NCI-H748 treated with DMSO at 0.1 percent for 48 hours (cell line): ENCODE measurements at regions not wholly inside any gene's neighbourhood (a gene's known extent, or its start where the extent isn't known, plus 50 kb on each side); places are given as distances from the start of the nearest gene placed in this dataset.
"Not testable (repeated sequence)": the region's sequence is repeated elsewhere in the genome, so short reads cannot be mapped to it uniquely, and the experiment has no call there.

Experiments
- DNase-seq: peaks from one replicate; lab custom pipeline; 2025; lab: John Stamatoyannopoulos, UW

- DNase-seq = no peak
These were observed 136.9 kb upstream of the SAMSN1 start for GRCh38 chr21:14683063-14683462.

GRCh38 chr21:14678973-14679574 lies 133.0 kb upstream of the SAMSN1 start:
- DNase-seq = no peak

DNA sequence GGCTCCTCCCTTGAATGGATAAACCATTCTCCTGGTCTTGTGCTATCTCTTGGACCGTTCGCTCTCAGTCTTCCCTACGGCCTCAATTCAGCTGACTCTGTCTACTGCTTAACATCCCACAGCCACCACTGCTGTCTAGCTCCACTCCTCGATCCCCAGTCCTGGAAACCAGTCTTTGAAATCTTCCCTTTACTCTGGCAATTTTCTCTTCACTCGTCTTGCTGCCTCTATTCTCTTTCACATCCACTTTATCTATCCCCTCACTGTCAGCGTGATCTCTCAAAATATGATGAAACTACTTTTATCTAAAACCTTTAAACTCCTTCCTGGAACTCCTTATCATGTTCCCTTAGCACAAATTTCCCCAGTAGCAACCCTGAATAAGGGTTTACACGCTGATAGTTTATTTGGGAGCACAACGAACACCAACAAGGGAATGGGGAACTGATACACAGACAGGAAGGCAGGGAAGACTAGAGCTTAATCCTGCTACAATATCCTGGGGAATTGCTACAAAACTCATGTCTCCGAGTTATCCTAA lies 131.6 kb upstream of the SAMSN1 start:
- no peak for DNase-seq

DNA sequence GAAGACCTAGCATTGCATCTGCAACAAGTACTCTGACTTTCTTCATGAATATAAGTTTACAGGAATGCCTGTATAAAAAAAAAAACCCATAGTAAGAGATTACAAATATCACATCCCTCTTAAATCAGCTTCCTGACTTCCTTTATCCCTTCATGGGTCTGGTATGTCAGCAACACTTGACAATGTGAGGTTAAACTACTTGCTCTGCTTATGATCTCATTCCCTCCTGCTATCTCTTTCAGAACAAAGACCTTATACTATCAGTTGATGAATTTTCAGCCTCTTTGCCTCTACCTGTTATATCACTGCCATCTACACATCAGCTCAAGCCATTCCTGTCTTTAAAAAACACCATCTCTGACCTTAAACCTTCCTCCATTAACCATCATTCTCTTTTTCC lies 130.9 kb upstream of the SAMSN1 start:
- DNase-seq = no peak

DNA sequence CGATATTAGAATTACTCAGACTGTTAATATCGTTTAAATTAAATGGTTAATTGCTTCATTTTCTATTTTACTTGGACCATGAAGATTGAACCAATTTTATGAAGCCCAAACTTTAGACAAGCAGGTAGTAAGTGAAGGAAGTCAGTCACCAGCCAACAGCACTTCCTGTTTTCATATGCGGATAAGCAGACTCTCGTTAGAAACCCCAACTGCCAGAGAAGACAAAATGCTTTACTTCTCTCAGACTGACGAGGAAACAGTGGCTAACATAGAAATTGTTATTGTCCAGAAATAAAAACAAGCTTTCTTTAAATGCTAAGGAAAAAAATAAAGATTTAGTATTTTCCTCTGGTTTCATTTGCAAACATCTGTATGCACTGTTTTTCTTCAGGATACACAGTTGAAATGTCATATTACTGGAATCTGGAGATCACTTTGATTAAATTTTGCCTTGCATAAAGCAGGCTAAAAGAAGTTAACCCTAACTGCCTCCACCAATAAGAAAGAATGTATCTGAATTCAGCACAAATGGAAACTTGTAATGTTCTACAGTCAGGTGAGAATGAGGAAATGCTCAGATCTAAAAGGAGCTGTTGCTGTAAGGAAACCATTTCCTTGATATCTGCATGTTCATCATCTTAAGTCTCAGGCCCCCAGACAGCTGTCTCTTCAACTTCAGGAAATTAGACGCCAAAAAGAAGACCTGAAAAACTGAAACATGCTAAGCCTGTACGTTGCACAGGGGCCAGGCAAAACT lies 129.8 kb upstream of the SAMSN1 start:
- no peak for DNase-seq

GRCh38 chr21:14673649-14674048 lies 127.5 kb upstream of the SAMSN1 start:
- DNase-seq = no peak

GRCh38 chr21:14672466-14672865 lies 126.4 kb upstream of the SAMSN1 start:
- no peak for DNase-seq

DNA sequence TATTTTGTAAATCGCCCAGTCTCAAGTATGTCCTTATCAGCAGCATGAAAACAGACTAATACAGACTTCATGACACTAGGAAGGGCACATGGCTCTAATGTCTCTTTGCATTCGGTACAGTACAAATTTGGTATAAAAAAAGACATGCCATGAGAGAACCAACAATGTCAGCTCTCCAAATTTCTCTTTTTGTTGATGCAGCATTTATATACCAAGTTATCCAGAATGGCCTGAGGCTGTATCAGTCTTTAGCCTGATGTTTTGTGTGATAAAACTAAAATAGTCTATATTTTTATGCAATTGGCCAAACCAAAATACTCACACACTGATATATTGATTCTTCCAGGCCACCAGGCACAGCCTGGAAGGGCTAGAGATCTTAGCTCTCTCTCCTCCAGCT lies 124.3 kb upstream of the SAMSN1 start:
- no peak for DNase-seq

- DNase-seq = not testable (repeated sequence)
These were observed 123.0 kb upstream of the SAMSN1 start for GRCh38 chr21:14669092-14669491.

DNA sequence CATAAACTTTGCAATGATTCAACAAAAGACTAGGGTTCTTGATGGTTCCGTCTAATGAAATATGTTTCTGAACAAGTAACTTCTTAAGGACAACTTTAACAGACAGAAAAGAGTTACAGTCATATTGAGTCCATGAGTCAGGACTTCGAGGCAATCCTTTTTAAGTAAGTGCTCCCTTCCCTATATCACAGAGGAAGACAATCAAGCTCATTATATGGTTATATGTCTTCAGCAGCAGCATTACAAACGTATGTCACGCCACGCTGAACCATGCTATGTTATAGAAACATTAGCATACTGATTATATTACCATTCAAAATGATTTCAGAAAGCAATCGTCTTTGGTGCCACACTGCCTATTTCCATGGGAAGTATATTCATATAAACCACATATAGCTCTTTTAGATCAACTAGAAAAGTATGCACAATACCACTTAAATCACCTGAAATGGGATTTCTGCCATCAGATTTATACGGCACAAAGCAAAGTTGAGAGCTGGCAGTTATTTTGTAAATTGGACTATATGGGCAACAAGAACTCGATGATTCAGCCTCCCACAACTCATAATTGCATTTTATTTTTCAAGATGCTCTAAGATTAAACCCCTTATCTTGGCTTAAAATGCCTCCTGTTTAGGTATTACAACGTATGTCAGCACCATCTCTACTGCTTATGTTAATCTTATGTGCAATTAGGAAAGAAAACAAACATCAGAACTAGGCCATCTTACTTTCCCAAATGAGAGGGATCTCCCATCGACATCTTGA lies 111.3 kb upstream of the SAMSN1 start:
- DNase-seq = no peak

DNA sequence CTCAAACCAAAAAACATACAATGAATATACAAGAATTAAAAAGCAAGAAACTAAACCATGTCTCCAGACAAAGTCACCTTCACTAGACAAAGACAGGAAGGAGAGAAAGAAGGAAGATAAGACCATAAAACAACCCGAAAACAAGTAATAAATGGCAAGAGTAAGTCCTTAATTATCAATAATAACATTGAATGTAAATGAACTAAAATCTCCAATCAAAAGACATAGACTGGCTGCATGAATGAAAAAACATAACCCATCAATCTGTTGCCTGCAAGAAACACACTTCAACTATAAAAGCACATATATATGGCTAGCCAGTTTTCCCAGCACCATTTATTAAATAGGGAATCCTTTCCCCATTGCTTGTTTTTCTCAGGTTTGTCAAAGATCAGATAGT lies 100.8 kb upstream of the SAMSN1 start:
- no peak for DNase-seq

GRCh38 chr21:14645702-14646101 lies 99.6 kb upstream of the SAMSN1 start:
- DNase-seq = no peak

DNA sequence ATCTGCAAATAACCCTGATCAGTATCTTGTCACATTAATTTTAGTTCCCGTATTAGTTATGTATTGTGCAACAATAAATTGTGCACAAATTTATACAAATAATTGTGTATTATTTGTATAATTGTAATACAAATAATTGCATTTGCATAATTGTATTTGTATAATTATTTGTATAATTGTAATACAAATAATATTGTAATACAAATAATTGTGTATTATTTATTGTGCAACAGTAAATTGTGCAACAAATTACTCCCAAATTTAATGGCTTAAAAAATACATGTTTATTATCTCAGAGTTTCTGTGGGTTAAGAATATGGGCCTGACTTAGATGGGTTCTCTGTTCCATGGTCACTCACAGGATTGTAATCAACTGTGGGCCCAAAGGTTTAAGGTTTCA lies 86.2 kb upstream of the SAMSN1 start:
- DNase-seq = no peak

DNA sequence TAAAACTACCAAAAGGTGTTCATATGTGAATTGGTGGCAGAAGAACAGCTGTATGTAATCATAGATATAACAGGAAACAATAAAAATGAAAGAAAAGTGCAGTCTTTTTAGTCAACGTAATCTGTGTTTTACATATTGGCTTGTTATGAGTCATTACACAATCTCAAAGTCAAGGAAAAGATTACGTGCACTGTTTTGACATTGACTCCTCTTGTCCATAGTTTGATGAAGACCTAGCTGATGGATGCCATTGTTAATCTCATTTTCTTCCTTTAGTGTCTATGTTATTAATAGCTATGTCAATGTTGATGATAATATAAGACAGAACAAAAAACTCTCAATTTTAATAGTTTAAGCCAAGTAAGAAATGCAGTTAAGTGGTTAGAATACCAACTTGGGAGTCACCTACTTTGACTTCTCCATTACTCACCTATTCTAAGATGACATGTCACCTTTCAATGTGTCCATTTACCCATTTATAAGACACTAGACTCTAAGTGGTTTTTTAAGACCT lies 84.5 kb upstream of the SAMSN1 start:
- no peak for DNase-seq

DNA sequence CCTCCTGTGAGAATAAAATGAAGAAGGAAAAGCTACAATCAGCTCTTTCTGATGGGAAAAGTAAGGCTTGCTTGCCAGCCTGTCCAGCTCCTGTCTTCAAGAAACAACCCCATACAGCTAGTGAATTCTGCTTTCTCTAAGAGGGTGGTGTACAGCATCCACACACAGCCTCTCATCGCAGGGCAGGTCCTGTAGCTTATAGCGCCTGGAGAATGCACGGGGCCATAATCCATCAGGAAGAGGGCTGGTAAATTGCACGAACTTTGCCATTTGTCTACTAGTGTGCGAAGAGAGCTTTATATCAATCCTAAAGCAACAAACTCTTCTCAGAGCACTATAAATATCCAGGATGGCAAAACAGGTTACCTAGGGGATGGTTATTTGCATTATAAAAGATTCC lies 83.3 kb upstream of the SAMSN1 start:
- no peak for DNase-seq

GRCh38 chr21:14623079-14623478 lies 77.0 kb upstream of the SAMSN1 start:
- not testable (repeated sequence) for DNase-seq

DNA sequence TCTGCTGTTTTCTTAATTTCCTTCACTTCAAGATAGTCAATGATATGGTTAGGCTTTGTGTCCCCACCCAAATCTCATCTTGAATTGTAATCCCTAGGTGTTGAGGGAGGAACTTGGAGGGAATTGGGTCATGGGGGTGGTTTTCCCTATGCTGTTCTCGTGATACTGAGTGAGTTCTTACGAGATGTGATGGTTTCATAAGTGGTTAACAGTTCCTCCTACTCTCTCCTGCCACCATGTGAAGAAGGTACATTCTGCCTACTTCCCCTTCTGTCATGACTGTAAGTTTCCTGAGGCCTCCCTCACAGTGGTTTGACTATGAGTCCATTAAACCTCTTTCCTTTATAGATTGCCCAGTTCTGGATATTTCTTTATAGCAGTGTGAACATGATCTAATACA lies 74.0 kb upstream of the SAMSN1 start:
- no peak for DNase-seq

- DNase-seq = no peak
These were observed 71.8 kb upstream of the SAMSN1 start for GRCh38 chr21:14617871-14618270.

DNA sequence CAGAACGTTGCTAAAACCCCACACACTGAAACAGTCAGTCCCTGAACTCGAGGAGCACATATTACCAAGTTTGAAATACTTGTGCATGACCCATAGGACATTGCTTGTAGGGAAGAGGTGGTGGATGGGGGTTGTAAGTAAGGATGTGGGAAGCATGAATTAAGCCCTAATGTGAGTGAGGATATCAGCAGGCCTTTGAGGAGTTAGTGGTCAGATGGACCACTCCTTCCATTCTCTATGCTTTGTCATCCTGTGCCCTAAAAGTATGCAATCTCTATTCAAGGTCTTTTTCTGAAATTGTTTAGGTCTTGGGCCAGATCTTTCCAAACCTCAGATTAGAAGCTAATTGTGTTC lies 70.9 kb upstream of the SAMSN1 start:
- no peak for DNase-seq

DNA sequence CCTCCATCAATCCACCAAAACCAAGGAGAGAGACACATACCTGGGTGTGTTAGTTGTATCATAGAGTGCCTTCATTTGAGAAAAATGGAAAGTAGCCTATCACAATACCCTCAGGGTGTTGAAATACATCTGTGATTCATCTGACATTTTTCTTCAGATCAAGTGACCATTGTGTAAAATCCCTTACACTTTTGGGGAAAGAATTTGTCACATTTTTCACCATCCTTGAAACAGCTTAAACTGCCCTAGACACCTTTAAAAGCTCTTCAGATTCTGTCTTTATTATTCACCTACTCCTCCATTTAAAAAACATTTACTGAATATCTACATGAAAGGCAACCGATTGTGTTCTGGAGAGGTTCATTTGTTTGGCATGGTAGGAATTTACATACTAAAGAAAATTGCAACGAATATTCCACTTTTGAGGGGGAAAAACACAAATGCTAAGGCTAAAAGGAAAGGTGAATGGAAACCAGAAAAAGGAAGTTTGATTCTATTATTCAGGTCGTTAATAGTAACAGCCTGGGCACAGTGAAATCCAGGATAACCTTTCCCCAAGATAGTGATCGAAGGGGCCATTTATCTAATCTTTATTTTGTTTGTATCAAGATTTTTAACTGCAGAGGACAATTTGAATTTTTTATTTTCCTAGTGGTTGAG lies 70.4 kb upstream of the SAMSN1 start:
- DNase-seq = no peak

DNA sequence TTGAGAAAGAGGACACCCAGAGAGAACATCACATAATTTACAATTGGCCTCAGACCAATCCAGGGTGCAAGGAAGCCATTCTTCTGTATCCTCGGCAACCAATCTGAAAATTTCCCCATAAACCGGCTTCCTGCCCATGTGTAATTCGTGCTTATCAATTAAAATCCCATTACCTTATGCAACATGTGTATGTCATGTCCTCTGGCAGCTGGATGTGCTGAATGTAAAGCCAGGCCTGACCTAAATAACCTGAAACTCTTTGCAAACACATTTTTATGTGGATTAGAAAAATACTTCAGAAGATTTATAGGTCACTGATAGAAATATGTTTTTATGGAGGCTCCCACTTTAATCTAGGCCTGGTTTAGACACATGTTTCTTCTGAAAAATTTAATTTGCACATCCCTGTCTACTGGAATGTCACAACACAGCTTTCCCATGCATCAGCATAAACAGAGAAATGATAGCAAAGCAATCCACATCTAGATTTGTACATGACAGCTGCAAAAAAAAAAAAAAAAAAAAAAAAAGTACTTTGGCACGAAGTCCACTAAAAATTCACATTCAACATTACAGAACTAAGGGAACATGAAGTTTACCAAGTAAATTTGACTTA lies 69.4 kb upstream of the SAMSN1 start:
- no peak for DNase-seq

GRCh38 chr21:14614287-14614686 lies 68.2 kb upstream of the SAMSN1 start:
- no peak for DNase-seq
